Stimulated activated CD4-positive, alpha-beta T cell treated with anti-CD3 and anti-CD28 coated beads, Interleukin-1b, Interleukin-23, amount 100 ng/mL, for 1 hour (primary cell): ENCODE measurements at regions not wholly inside any gene's neighbourhood (a gene's known extent, or its start where the extent isn't known, plus 50 kb on each side); places are given as distances from the start of the nearest gene placed in this dataset.

Experiments used
- DNase-seq, 2 donors: peaks; one replicate each; pipeline ENCODE4 v3.0.0-alpha.2; 2020; ENCODE audit warnings: low read depth in 2 of 2

- DNase-seq = no peak
Observed at GRCh38 chr16:6146874-6147425, 1049.4 kb upstream of the EEF2KMT start.

- DNase-seq = no peak
Observed at GRCh38 chr16:6146356-6146755, 1048.8 kb upstream of the EEF2KMT start.

GRCh38 chr16:6144463-6144862 lies 1046.9 kb upstream of the EEF2KMT start:
- DNase-seq = no peak

- no peak for DNase-seq
Observed at GRCh38 chr16:6143020-6143419, 1045.4 kb upstream of the EEF2KMT start.

- no peak for DNase-seq
Observed at GRCh38 chr16:6133009-6133557, 1035.5 kb upstream of the EEF2KMT start.

GRCh38 chr16:6132121-6132520 lies 1034.5 kb upstream of the EEF2KMT start:
- DNase-seq = no peak

GRCh38 chr16:6131526-6132050 lies 1034.0 kb upstream of the EEF2KMT start:
- no peak for DNase-seq

- DNase-seq = no peak
Observed at GRCh38 chr16:6125483-6126259, 1028.1 kb upstream of the EEF2KMT start.

- no peak for DNase-seq
Observed at GRCh38 chr16:6124136-6124535, 1026.5 kb upstream of the EEF2KMT start.

- no peak for DNase-seq
Observed at GRCh38 chr16:6122401-6122800, 1024.8 kb upstream of the EEF2KMT start.

- DNase-seq = no peak
Observed at GRCh38 chr16:6114691-6115090, 1017.1 kb upstream of the EEF2KMT start.

GRCh38 chr16:6113749-6114148 lies 1016.2 kb upstream of the EEF2KMT start:
- DNase-seq = no peak

GRCh38 chr16:6112700-6113099 lies 1015.1 kb upstream of the EEF2KMT start:
- DNase-seq = no peak

- DNase-seq = no peak
Observed at GRCh38 chr16:6111390-6111789, 1013.8 kb upstream of the EEF2KMT start.

- no peak for DNase-seq
Observed at GRCh38 chr16:6110346-6110745, 1012.8 kb upstream of the EEF2KMT start.

- DNase-seq = no peak
Observed at GRCh38 chr16:6106061-6106460, 1008.5 kb upstream of the EEF2KMT start.

GRCh38 chr16:6105115-6105514 lies 1007.5 kb upstream of the EEF2KMT start:
- no peak for DNase-seq

- DNase-seq = no peak
Observed at GRCh38 chr16:6104428-6104827, 1006.8 kb upstream of the EEF2KMT start.

GRCh38 chr16:6103561-6103960 lies 1006.0 kb upstream of the EEF2KMT start:
- DNase-seq = no peak

GRCh38 chr16:6099102-6099501 lies 1001.5 kb upstream of the EEF2KMT start:
- no peak for DNase-seq

- DNase-seq = no peak
Observed at GRCh38 chr16:6096931-6097670, 999.5 kb upstream of the EEF2KMT start.

GRCh38 chr16:6095414-6095813 lies 997.8 kb upstream of the EEF2KMT start:
- DNase-seq = no peak
